ENCODE measurements at regions not wholly inside any gene's neighbourhood (a gene's known extent, or its start where the extent isn't known, plus 50 kb on each side); places are given as distances from the start of the nearest gene placed in this dataset.

- H3K4me3 ChIP-seq (ENCODE audit: low read depth, low read length) = no peak overlapping the region
- no peak for TF ChIP-seq CTCF (IDR thresholded peaks at IDR 0.05; ENCODE audit: borderline replicate concordance, insufficient read depth, low read depth, low read length)
These were observed 139.0 kb upstream of the HNRNPA3 start for GRCh38 chr2:177073611-177074010.

GRCh38 chr2:177074099-177074710 is 138.4 kb upstream of the HNRNPA3 start:
- no peak overlapping the region for H3K4me3 ChIP-seq (ENCODE audit: low read depth, low read length)
- no peak for TF ChIP-seq CTCF (IDR thresholded peaks at IDR 0.05; ENCODE audit: borderline replicate concordance, insufficient read depth, low read depth, low read length)

GRCh38 chr2:177075254-177075653 is 137.3 kb upstream of the HNRNPA3 start:
- no peak for TF ChIP-seq CTCF (IDR thresholded peaks at IDR 0.05; ENCODE audit: borderline replicate concordance, insufficient read depth, low read depth, low read length)
- H3K4me3 ChIP-seq (ENCODE audit: low read depth, low read length) = no peak overlapping the region

- TF ChIP-seq CTCF (IDR thresholded peaks at IDR 0.05; ENCODE audit: borderline replicate concordance, insufficient read depth, low read depth, low read length) = no peak
- H3K4me3 ChIP-seq (ENCODE audit: low read depth, low read length) = no peak overlapping the region
These were observed 135.9 kb upstream of the HNRNPA3 start for GRCh38 chr2:177076636-177077179.

GRCh38 chr2:177077778-177078177 is 134.8 kb upstream of the HNRNPA3 start:
- H3K4me3 ChIP-seq (ENCODE audit: low read depth, low read length) = no peak overlapping the region
- no peak for TF ChIP-seq CTCF (IDR thresholded peaks at IDR 0.05; ENCODE audit: borderline replicate concordance, insufficient read depth, low read depth, low read length)

GRCh38 chr2:177078416-177078815 is 134.2 kb upstream of the HNRNPA3 start:
- TF ChIP-seq CTCF (IDR thresholded peaks at IDR 0.05; ENCODE audit: borderline replicate concordance, insufficient read depth, low read depth, low read length) = no peak
- H3K4me3 ChIP-seq (ENCODE audit: low read depth, low read length) = no peak overlapping the region

- H3K4me3 ChIP-seq (ENCODE audit: low read depth, low read length) = no peak overlapping the region
- TF ChIP-seq CTCF (IDR thresholded peaks at IDR 0.05; ENCODE audit: borderline replicate concordance, insufficient read depth, low read depth, low read length) = no peak
These were observed 133.7 kb upstream of the HNRNPA3 start for GRCh38 chr2:177078855-177079254.

Measured in GM12875 (cell line).